ENCODE measurements at regions not wholly inside any gene's neighbourhood (a gene's known extent, or its start where the extent isn't known, plus 50 kb on each side); places are given as distances from the start of the nearest gene placed in this dataset.

- TF ChIP-seq CTCF (IDR thresholded peaks at IDR 0.05; ENCODE audit: insufficient read depth, low read length): no peak
- H3K4me3 ChIP-seq (ENCODE audit: low read depth, low read length): no peak overlapping the region
- DNase-seq (ENCODE audit: low read depth): no peak
Measured at GRCh38 chr10:120701381-120701780, 149.8 kb upstream of the WDR11 start.

- TF ChIP-seq CTCF (IDR thresholded peaks at IDR 0.05; ENCODE audit: insufficient read depth, low read length): no peak
- DNase-seq (ENCODE audit: low read depth): no peak
Measured at GRCh38 chr10:120702032-120702431, 149.1 kb upstream of the WDR11 start.

GRCh38 chr10:120705309-120705708 is 145.9 kb upstream of the WDR11 start:
- H3K4me3 ChIP-seq (ENCODE audit: low read depth, low read length): no peak overlapping the region
- TF ChIP-seq CTCF (IDR thresholded peaks at IDR 0.05; ENCODE audit: insufficient read depth, low read length): no peak

More at GRCh38 chr10:120702032-120702431, 149.1 kb upstream of the WDR11 start:
- H3K4me3 ChIP-seq (ENCODE audit: low read depth, low read length): no peak overlapping the region

GRCh38 chr10:120710076-120710475 is 141.1 kb upstream of the WDR11 start:
- TF ChIP-seq CTCF (IDR thresholded peaks at IDR 0.05; ENCODE audit: insufficient read depth, low read length): no peak
- H3K4me3 ChIP-seq (ENCODE audit: low read depth, low read length): no peak overlapping the region
- DNase-seq (ENCODE audit: low read depth): no peak

More at GRCh38 chr10:120705309-120705708, 145.9 kb upstream of the WDR11 start:
- no peak for DNase-seq (ENCODE audit: low read depth)

GRCh38 chr10:120711860-120712259 is 139.3 kb upstream of the WDR11 start:
- DNase-seq (ENCODE audit: low read depth): no peak
- TF ChIP-seq CTCF (IDR thresholded peaks at IDR 0.05; ENCODE audit: insufficient read depth, low read length): no peak
- H3K4me3 ChIP-seq (ENCODE audit: low read depth, low read length): no peak overlapping the region

- no peak for TF ChIP-seq CTCF (IDR thresholded peaks at IDR 0.05; ENCODE audit: insufficient read depth, low read length)
Measured at GRCh38 chr10:120713573-120714205, 137.5 kb upstream of the WDR11 start.

GRCh38 chr10:120715171-120715570 is 136.0 kb upstream of the WDR11 start:
- DNase-seq (ENCODE audit: low read depth): no peak
- no peak overlapping the region for H3K4me3 ChIP-seq (ENCODE audit: low read depth, low read length)
- TF ChIP-seq CTCF (IDR thresholded peaks at IDR 0.05; ENCODE audit: insufficient read depth, low read length): no peak

More at GRCh38 chr10:120713573-120714205, 137.5 kb upstream of the WDR11 start:
- no peak overlapping the region for H3K4me3 ChIP-seq (ENCODE audit: low read depth, low read length)
- DNase-seq (ENCODE audit: low read depth): no peak

All from fibroblast of the aortic adventitia (primary cell).